ENCODE measurements at regions not wholly inside any gene's neighbourhood (a gene's known extent, or its start where the extent isn't known, plus 50 kb on each side); places are given as distances from the start of the nearest gene placed in this dataset.
"Not testable (repeated sequence)": the region's sequence is repeated elsewhere in the genome, so short reads cannot be mapped to it uniquely, and the experiment has no call there.

DNA sequence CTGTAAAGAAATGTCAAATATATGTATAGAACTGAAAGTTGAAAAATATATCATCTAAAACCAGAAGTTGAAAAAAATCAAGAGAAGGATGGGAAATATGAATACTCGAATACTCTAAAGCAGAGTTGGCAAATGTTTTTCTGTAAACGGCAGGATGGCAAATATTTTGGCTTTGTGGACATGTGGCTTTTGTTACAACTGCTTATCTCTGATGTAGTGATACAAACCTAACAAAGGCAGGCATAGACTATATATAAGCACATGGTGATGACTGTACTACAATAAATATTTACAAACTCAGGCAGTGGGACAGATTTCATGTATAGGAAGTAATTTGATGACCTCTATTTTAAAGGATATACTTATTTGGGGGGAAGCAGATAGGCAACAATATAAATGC, 224.6 kb upstream of the LRRTM4 start (continued):
- TF ChIP-seq, protein P1, sequence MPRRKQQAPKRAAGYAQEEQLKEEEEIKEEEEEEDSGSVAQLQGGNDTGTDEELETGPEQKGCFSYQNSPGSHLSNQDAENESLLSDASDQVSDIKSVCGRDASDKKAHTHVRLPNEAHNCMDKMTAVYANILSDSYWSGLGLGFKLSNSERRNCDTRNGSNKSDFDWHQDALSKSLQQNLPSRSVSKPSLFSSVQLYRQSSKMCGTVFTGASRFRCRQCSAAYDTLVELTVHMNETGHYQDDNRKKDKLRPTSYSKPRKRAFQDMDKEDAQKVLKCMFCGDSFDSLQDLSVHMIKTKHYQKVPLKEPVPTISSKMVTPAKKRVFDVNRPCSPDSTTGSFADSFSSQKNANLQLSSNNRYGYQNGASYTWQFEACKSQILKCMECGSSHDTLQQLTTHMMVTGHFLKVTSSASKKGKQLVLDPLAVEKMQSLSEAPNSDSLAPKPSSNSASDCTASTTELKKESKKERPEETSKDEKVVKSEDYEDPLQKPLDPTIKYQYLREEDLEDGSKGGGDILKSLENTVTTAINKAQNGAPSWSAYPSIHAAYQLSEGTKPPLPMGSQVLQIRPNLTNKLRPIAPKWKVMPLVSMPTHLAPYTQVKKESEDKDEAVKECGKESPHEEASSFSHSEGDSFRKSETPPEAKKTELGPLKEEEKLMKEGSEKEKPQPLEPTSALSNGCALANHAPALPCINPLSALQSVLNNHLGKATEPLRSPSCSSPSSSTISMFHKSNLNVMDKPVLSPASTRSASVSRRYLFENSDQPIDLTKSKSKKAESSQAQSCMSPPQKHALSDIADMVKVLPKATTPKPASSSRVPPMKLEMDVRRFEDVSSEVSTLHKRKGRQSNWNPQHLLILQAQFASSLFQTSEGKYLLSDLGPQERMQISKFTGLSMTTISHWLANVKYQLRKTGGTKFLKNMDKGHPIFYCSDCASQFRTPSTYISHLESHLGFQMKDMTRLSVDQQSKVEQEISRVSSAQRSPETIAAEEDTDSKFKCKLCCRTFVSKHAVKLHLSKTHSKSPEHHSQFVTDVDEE (CRISPR knock-in tag; IDR thresholded peaks at IDR 0.05): peak; percentile 23; the same call in 1 of the 2 replicates

DNA sequence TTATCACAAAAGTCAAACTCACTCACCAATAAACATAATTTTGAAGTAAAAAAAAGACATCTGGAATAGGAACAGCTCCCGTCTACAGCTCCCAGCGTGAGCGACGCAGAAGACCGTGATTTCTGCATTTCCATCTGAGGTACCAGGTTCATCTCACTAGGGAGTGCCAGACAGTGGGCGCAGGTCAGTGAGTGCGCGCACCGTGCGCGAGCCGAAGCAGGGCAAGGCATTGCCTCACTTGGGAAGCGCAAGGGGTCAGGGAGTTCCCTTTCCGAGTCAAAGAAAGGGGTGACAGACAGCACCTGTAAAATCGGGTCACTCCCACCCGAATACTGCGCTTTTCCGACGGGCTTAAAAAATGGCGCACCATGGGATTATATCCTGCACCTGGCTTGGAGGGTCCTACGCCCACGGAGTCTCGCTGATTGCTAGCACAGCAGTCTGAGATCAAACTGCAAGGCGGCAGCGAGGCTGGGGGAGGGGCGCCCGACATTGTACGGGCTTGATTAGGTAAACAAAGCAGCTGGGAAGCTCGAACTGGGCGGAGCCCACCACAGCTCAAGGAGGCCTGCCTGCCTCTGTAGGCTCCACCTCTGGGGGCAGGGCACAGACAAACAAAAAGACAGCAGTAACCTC, 231.7 kb upstream of the LRRTM4 start:
- not testable (repeated sequence) for ATAC-seq

DNA sequence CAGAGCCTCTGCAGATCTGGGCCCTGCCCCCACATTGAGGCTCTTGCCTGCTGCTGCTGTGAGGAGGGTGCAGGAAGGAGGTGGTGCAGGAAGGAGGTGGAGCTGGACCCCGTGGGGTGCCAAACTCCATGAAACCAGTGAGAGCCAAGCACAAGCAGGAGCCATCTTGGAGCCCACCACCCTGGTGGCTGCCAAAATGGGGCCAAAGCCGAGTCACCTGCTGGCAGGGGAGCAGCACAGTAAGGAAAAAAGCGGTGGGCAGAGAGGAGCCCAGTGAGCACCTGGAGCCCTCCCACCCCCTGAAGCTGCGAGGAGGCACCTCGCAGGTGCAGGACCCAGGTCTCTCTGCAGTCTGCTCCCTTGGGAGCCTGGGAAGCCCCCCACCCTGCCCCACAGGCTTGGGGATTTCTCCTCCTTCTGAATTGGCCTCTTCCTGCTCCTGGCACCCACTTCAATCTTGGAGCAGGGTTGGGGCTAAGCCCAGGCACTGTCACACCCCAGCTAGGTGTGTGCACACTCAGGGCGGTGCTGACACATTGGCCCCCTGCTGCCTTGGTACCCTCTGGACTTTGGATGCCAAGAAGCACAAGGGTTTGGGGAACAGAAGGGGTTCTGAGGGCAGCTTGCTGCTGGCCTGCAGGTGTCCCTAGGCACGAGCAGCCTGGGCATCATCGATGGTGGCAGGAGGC, 245.4 kb upstream of the LRRTM4 start:
- ATAC-seq: no peak
- TF ChIP-seq TCF4 (CRISPR knock-in tag; IDR thresholded peaks at IDR 0.05; ENCODE audit: borderline replicate concordance) (no peak), ESRRG (CRISPR knock-in tag; IDR thresholded peaks at IDR 0.05) (no peak), TOX (CRISPR knock-in tag; IDR thresholded peaks at IDR 0.05; ENCODE audit: borderline replicate concordance) (no peak), CSDC2 (CRISPR knock-in tag; IDR thresholded peaks at IDR 0.05) (no peak), ISL1 (CRISPR knock-in tag; IDR thresholded peaks at IDR 0.05) (no peak), ZFP30 (CRISPR knock-in tag; IDR thresholded peaks at IDR 0.05) (no peak), PPARA (CRISPR knock-in tag; IDR thresholded peaks at IDR 0.05; ENCODE audit: borderline replicate concordance) (no peak)
- TF ChIP-seq, protein P2, sequence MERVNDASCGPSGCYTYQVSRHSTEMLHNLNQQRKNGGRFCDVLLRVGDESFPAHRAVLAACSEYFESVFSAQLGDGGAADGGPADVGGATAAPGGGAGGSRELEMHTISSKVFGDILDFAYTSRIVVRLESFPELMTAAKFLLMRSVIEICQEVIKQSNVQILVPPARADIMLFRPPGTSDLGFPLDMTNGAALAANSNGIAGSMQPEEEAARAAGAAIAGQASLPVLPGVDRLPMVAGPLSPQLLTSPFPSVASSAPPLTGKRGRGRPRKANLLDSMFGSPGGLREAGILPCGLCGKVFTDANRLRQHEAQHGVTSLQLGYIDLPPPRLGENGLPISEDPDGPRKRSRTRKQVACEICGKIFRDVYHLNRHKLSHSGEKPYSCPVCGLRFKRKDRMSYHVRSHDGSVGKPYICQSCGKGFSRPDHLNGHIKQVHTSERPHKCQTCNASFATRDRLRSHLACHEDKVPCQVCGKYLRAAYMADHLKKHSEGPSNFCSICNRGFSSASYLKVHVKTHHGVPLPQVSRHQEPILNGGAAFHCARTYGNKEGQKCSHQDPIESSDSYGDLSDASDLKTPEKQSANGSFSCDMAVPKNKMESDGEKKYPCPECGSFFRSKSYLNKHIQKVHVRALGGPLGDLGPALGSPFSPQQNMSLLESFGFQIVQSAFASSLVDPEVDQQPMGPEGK (CRISPR knock-in tag; IDR thresholded peaks at IDR 0.05; ENCODE audit: borderline replicate concordance): no peak
- TF ChIP-seq, protein P1 (CRISPR knock-in tag; IDR thresholded peaks at IDR 0.05): no peak

DNA sequence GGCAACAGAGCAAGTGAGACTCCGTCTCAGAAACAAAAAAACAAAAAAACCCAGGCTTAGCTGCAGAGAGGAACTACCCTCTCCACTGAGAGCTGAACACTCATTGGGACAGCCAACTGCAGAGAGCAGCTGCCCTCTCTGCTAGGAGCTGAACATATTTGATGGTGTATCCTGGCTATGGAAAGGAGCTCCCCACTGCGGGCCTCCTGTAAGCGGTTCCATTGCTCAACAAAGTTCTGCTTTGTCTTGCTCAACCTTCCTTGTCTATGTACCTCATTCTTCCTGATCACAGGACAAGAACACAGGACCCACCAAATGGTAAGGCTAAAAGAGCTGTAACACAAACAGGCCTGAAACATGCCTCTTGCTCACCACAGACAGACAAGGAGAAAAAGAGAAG, 246.3 kb upstream of the LRRTM4 start:
- no peak for ATAC-seq
- TF ChIP-seq ZNF8 (CRISPR knock-in tag; IDR thresholded peaks at IDR 0.05): no peak
- TF ChIP-seq, protein P2 (CRISPR knock-in tag; IDR thresholded peaks at IDR 0.05; ENCODE audit: borderline replicate concordance): no peak
- TF ChIP-seq, protein P1 (CRISPR knock-in tag; IDR thresholded peaks at IDR 0.05): no peak
- TF ChIP-seq GLIS3 (CRISPR knock-in tag; IDR thresholded peaks at IDR 0.05): no peak
- TF ChIP-seq ZNF565 (CRISPR knock-in tag; conservative IDR thresholded peaks at IDR 0.05; ENCODE audit: low read depth): no peak
- no peak for TF ChIP-seq TCF4 (CRISPR knock-in tag; IDR thresholded peaks at IDR 0.05; ENCODE audit: borderline replicate concordance)
- no peak for TF ChIP-seq ZC3H10 (CRISPR knock-in tag; IDR thresholded peaks at IDR 0.05)
- TF ChIP-seq ARNTL (CRISPR knock-in tag; IDR thresholded peaks at IDR 0.05; ENCODE audit: borderline replicate concordance, low read depth): no peak
- TF ChIP-seq PPARA (CRISPR knock-in tag; IDR thresholded peaks at IDR 0.05; ENCODE audit: borderline replicate concordance): no peak

Measured in SK-N-SH treated with all-trans-retinoic acid at 6 μM for 48 hours (cell line).